Retinal pigment epithelial cell (primary cell): ENCODE measurements at regions not wholly inside any gene's neighbourhood (a gene's known extent, or its start where the extent isn't known, plus 50 kb on each side); places are given as distances from the start of the nearest gene placed in this dataset.
A peak's percentile ranks its signal among the peaks of the same experiment; 100 is the strongest.

Experiments
- DNase-seq: peaks from one replicate; pipeline ENCODE4 v3.0.0-alpha.2; 2010; ENCODE audit warnings: low read depth
- H3K4me3 ChIP-seq: 2 replicates; pipeline ENCODE4 v1.5.1; 2011; ENCODE audit warnings: mild to moderate bottlenecking, low read length, control low read depth, moderate library complexity
- CTCF ChIP-seq: conservative IDR thresholded peaks from 2 replicates; pipeline ENCODE4 v1.5.1; 2011; ENCODE audit warnings: low read depth, low read length, control low read depth, inconsistent platforms

GRCh38 chr4:117422297-117422696, 336.9 kb upstream of the TRAM1L1 start:
- no peak for DNase-seq
- TF ChIP-seq CTCF, result no peak
- H3K4me3 ChIP-seq, result no peak overlapping the region

DNA sequence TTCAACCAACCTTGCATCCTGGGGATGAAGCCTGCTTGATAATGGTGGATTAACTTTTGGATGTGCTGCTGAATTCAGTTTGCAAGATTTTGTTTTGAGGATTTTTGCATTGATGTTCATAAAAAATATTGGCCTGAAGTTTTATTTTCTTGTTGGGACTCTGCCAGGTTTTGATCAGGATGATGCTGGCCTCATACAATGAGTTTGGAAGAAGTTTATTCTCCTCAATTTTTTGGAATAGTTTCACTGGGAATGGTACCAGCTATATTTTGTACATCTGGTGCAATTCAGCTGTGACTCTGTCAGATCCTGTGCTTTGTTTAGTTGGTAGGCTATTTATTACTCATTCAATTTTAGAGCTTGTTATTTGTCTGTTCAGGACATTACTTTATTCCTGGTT, 340.3 kb upstream of the TRAM1L1 start:
- no peak overlapping the region for H3K4me3 ChIP-seq
- no peak for DNase-seq
- no peak for TF ChIP-seq CTCF

DNA sequence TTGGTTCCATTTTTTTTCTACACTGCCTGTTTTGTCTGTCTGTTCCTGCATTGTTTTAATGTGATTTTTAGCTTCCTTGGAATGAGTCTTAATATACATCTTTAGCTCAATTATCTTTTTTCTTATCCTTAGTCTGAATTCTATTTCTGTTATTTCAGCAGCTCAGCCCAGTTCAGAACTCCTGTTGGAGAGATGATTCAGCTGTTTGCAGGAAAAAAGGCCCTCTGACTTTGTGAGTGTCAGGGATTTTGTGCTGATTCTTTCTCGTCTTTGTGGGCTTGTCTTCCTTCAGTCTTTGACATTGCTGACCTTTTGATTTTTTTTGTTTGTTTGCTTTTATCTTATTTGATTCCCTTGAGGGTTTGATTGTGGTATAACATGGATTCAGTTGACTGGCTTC, 343.2 kb upstream of the TRAM1L1 start:
- DNase-seq, result no peak
- TF ChIP-seq CTCF, result no peak
- no peak overlapping the region for H3K4me3 ChIP-seq

DNA sequence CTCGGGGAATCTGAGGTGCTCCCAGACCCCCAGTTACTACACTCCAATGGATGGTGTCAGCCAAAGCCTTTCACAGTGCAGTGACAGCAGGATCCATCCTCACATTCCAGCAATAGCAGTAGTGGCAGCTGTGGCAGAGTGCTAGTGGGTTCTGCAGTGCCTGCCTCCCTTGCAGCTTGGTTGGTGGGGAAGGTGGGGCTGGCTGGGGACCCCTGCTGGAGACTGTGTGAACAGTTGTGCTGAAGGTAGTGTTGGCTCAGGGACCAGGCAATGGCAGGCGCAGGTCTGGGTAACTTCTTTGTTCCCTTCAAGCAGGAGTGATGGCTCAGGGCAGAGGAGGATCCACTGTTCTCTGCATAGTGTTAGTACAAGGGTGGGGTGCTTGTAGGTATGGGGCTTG, 343.7 kb upstream of the TRAM1L1 start:
- no peak for DNase-seq
- no peak overlapping the region for H3K4me3 ChIP-seq
- TF ChIP-seq CTCF, result peak; percentile 11

- DNase-seq, result no peak
- no peak for TF ChIP-seq CTCF
These were observed 344.1 kb upstream of the TRAM1L1 start for GRCh38 chr4:117429506-117429905.

GRCh38 chr4:117434424-117434823, 349.0 kb upstream of the TRAM1L1 start:
- TF ChIP-seq CTCF, result no peak
- no peak overlapping the region for H3K4me3 ChIP-seq
- DNase-seq, result no peak

More at GRCh38 chr4:117429506-117429905, 344.1 kb upstream of the TRAM1L1 start:
- no peak overlapping the region for H3K4me3 ChIP-seq

- no peak for DNase-seq
- no peak overlapping the region for H3K4me3 ChIP-seq
- TF ChIP-seq CTCF, result peak; percentile 25
These were observed 362.5 kb upstream of the TRAM1L1 start for GRCh38 chr4:117447925-117448324.
